ENCODE measurements at regions not wholly inside any gene's neighbourhood (a gene's known extent, or its start where the extent isn't known, plus 50 kb on each side); places are given as distances from the start of the nearest gene placed in this dataset.

- TF ChIP-seq CTCF (IDR thresholded peaks at IDR 0.05) (no peak), POLR2AphosphoS5 (IDR thresholded peaks at IDR 0.05) (no peak)
Observed at GRCh38 chr4:188554413-188554812, 415.2 kb downstream of the TRIML1 start.

All from gastroesophageal sphincter (tissue), 3 donors.